Adrenal gland (tissue), 9 donors: ENCODE measurements at regions not wholly inside any gene's neighbourhood (a gene's known extent, or its start where the extent isn't known, plus 50 kb on each side); places are given as distances from the start of the nearest gene placed in this dataset.

Experiments
- DNase-seq, 7 donors: peaks; one replicate each; pipeline ENCODE4 v3.0.0-alpha.2; 2019 to 2020
- H3K27ac ChIP-seq, 5 donors: fragments of 200-600 bp; sonication (generic) in 4 of 5; 1 replicate in 3 of 5; 2 replicates in 2 of 5; pipeline versions ENCODE4 v1.5.1 to v1.8.0; 2016 to 2020; ENCODE audit warnings: mild to moderate bottlenecking in 1 of 5
- H3K27me3 ChIP-seq: fragments of 200-600 bp; 2 replicates; pipeline ENCODE4 v1.8.0; 2021
- H3K36me3 ChIP-seq, 2 donors: fragments of 200-600 bp; replicated peaks in 1 of 2; 1 replicate in 1 of 2; 2 replicates in 1 of 2; pipeline versions ENCODE4 v1.5.1 to v1.8.0; 2018 to 2022
- H3K4me1 ChIP-seq, 2 donors: fragments of 200-600 bp; replicated peaks in 1 of 2; 1 replicate in 1 of 2; 2 replicates in 1 of 2; pipeline versions ENCODE4 v1.5.1 to v1.8.0; 2018 to 2021
- H3K4me3 ChIP-seq, 4 donors: fragments of 200-600 bp; sonication (generic) in 3 of 4; one replicate each; pipeline ENCODE4 v1.5.1; 2016 to 2018
- H3K9me3 ChIP-seq, 3 donors: fragments of 200-600 bp; sonication (generic) in 1 of 3; replicated peaks in 1 of 3; 1 replicate in 2 of 3; 2 replicates in 1 of 3; pipeline versions ENCODE4 v1.5.1 to v1.8.0; 2016 to 2021
- POLR2A ChIP-seq, 2 donors: fragments of 450-650 bp; IDR thresholded peaks; one replicate each; pipeline ENCODE4 v1.6.1; 2017; ENCODE audit warnings: antibody characterized with exemption in 2 of 2, mild to moderate bottlenecking in 2 of 2, moderate library complexity in 1 of 2
- WGBS, 4 donors: extraction: QIAGEN DNeasy Blood & Tissue Kit in 2 of 4; methylation state at CpG; one replicate each; pipeline versions ENCODE4 v1.1.5 to v1.1.7; 2013 to 2017; 5-methylcytosine and 5-hydroxymethylcytosine counted together
- intact Hi-C, 2 donors: fragments of 100-400 bp; cut with DNase I; formaldehyde crosslinking; loops; one replicate each; pipeline versions ENCODE4 v1.14.1 to v1.15.0; 2022 to 2023
- TF ChIP-seq, protein P1 (sequence below), 6 experiments: fragments of 450-650 bp in 4 of 6; fragments of 200-600 bp in 2 of 6; sonication (generic) in 1 of 6; IDR thresholded peaks; 1 replicate in 5 of 6; 2 replicates in 1 of 6; pipeline versions ENCODE4 v1.5.1 to v1.8.0; 2016 to 2021; ENCODE audit warnings: antibody characterized with exemption in 6 of 6, mild to moderate bottlenecking in 2 of 6, moderate library complexity in 1 of 6
- donor health status: healthy with polysubstance abuse.
- donor health status: Bipolar disorder and iron deficiency.
- donor health status: DM: yes; HTN: yes; CAD: no.
- donor health status: DM: no; HTN: no; CAD: no.
- donor health status: DM: no; HTN: no; CAD: no.

DNA sequence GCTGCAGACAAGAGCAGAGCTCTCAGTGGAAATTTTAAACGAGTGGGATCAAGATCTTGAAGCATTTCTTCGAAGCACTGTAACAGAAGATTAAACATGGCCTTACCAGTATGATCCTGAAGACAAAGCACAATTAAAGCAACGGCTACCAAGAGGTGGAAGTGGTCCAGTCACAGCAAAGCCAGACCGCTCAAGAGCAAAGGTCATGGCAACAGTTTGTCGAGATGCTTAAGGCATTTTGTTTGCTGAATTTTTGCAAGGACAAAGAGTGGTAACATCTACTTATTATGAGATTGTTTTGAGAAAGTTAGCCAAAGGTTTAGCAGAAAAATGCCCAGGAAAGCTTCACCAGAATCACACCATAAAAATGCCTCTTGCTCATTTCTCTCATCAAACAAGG lies 153.4 kb upstream of the CARMIL1 start:
- no peak for DNase-seq
- Histone ChIP-seq H3K4me1 (peaks cover 3 to 16% of the 10 kb centered on the region in 2 donors), H3K27me3 (no peaks in the 10 kb centered on the region), H3K27ac (no peak overlapping the region), H3K36me3 (no peaks in the 10 kb centered on the region), H3K9me3 (no peaks in the 10 kb centered on the region), H3K4me3 (no peak overlapping the region)
- no peak for TF ChIP-seq POLR2A (IDR thresholded peaks at IDR 0.05)
- TF ChIP-seq, protein P1, sequence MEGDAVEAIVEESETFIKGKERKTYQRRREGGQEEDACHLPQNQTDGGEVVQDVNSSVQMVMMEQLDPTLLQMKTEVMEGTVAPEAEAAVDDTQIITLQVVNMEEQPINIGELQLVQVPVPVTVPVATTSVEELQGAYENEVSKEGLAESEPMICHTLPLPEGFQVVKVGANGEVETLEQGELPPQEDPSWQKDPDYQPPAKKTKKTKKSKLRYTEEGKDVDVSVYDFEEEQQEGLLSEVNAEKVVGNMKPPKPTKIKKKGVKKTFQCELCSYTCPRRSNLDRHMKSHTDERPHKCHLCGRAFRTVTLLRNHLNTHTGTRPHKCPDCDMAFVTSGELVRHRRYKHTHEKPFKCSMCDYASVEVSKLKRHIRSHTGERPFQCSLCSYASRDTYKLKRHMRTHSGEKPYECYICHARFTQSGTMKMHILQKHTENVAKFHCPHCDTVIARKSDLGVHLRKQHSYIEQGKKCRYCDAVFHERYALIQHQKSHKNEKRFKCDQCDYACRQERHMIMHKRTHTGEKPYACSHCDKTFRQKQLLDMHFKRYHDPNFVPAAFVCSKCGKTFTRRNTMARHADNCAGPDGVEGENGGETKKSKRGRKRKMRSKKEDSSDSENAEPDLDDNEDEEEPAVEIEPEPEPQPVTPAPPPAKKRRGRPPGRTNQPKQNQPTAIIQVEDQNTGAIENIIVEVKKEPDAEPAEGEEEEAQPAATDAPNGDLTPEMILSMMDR (IDR thresholded peaks at IDR 0.05), result no peak
- intact Hi-C loops, result no loop called here
- 81 to 88% (median 85%) methylated on average over 5 of the region's 5 CpGs for WGBS, 4 donors

DNA sequence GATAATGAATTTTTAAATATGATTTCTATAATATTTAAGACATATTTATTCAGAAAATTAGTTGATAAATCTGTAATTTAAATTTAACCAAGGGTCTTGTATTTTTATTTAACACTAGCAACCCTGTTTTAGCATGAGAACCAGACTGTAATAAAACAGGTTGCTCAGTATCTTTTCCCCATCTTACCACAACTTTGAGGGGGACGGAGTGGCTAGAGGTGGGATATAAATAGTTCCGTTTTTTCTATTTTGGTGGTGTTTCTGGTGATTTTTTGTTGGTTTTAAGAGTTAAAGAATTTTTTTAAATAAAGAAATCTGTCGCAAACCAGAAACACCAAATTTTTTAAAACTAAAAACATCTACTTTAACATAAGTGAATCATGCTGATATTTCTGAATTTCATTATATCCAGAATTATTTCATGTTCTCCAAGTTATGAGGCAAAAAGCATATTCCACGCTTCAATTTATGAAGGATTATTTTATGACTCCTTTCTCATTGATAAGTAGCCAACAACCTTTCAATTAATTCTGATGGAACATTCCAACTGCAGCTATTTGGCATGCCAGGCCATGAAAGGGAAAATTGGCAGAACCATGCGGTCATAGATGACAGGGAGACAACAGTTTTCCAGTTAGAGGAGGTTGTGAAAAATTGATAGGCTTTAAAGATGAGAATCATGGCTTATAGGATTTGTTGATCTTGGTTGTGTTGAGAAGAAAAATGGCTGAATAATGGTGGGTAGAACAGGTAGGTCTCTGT lies 151.9 kb upstream of the CARMIL1 start:
- 80 to 89% (median 84%) methylated on average over 5 of the region's 5 CpGs for WGBS, 4 donors
- Histone ChIP-seq H3K9me3 (no peaks in the 10 kb centered on the region), H3K36me3 (no peaks in the 10 kb centered on the region), H3K4me3 (no peak overlapping the region), H3K4me1 (peaks cover 1 to 18% of the 10 kb centered on the region in 2 donors), H3K27ac (no peak overlapping the region), H3K27me3 (no peaks in the 10 kb centered on the region)
- TF ChIP-seq, protein P1 (IDR thresholded peaks at IDR 0.05), result no peak
- TF ChIP-seq POLR2A (IDR thresholded peaks at IDR 0.05), result no peak
- intact Hi-C loops, result no loop called here
- DNase-seq, result no peak

DNA sequence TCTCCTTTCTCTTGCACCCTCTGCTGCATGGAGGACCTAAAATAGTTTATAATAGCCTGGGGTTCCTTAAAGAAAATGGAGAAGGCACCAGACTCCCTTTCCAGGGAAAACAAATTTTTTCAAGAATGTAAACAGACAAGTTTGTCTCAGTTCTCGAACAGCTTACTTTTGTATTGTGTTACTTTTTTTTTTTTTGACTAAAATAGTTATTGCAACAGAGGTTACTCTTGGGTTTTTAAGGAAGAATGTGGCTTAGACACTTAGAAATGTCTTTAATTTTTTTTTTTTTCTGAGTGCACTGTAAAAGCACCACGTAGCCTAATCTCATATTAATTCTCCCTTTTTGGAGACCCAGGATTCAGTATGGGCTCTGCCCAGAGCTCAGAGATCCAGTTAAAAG lies 148.7 kb upstream of the CARMIL1 start:
- no peaks in the 10 kb centered on the region for H3K36me3 ChIP-seq

DNA sequence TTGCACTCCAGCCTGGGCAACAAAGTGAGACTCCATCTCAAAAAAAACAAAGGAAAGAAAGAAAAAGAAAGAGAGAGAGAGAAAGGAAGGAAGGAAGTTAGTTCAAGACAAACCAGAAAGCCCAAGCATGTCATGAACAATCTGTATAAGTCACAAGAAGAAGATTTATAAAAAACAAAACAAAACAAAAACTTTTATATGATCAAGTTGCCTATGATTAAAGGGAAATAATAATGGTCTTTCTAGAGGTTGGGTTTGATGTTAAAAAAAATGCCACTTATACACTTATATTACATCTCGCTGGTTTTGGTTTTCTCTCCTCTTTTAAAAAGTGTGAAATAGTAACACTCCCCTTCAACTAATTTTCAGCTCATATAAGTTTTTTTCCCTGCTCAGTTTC lies 146.2 kb upstream of the CARMIL1 start:
- Histone ChIP-seq H3K4me1 (peaks cover 0 to 20% of the 10 kb centered on the region in 2 donors), H3K36me3 (no peaks in the 10 kb centered on the region), H3K9me3 (peaks cover 0 to 13% (median 0%) of the 10 kb centered on the region in 3 donors), H3K4me3 (peak overlapping the region in 1 of 4 donors; percentile 3), H3K27me3 (no peaks in the 10 kb centered on the region), H3K27ac (no peak overlapping the region)
- 87 to 96% (median 94%) methylated on average over 1 of the region's 1 CpG for WGBS, 4 donors
- intact Hi-C loops, result no loop called here
- TF ChIP-seq POLR2A (IDR thresholded peaks at IDR 0.05), result no peak
- TF ChIP-seq, protein P1 (IDR thresholded peaks at IDR 0.05), result no peak
- DNase-seq, result no peak

More for the DNA sequence above, 148.7 kb upstream of the CARMIL1 start:
- Histone ChIP-seq H3K27ac (peak overlapping the region in 1 of 5 donors; percentile 19), H3K4me1 (peaks cover 0 to 17% of the 10 kb centered on the region in 2 donors), H3K4me3 (no peak overlapping the region), H3K27me3 (no peaks in the 10 kb centered on the region), H3K9me3 (peaks cover 0 to 13% (median 0%) of the 10 kb centered on the region in 3 donors)
- TF ChIP-seq, protein P1 (IDR thresholded peaks at IDR 0.05), result no peak
- no peak for TF ChIP-seq POLR2A (IDR thresholded peaks at IDR 0.05)
- no peak for DNase-seq
- 37 to 63% (median 53%) methylated on average over 2 of the region's 2 CpGs for WGBS, 4 donors
- intact Hi-C loops, result no loop called here
